ENCODE measurements at regions not wholly inside any gene's neighbourhood (a gene's known extent, or its start where the extent isn't known, plus 50 kb on each side); places are given as distances from the start of the nearest gene placed in this dataset.

DNA sequence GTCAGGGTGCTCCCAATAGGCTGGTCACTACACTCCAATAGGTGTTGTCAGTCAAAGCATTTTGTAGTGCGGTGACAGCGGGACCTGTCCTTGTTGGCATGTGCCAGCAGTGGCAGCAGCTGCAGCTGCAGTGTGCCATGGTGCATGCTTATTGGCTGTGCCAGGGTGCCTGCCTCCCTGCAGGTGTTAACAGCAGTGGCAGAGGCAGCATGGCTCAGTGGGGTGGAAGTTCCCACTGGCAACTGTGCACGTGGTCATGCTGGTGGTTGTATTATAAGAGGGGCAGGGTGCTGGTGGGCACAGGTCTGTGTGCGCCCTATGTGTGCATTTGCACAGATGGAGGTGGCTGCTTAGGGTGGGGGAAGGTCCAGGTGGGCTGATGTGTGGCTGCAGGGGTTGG is 133.7 kb upstream of the EDIL3 start:
- ATAC-seq (no peak), DNase-seq (no peak)
- intact Hi-C loops (cut with DNase I), result no loop called here
- Histone ChIP-seq H3K27me3 (no peaks in the 10 kb centered on the region), H3K4me1 (no peaks in the 10 kb centered on the region), H3K4me3 (no peak overlapping the region), H3K27ac (no peak overlapping the region), H3K9me3 (peaks cover 0 to 9% (median 0%) of the 10 kb centered on the region in 11 donors), H3K36me3 (no peaks in the 10 kb centered on the region)
- TF ChIP-seq, protein P1, sequence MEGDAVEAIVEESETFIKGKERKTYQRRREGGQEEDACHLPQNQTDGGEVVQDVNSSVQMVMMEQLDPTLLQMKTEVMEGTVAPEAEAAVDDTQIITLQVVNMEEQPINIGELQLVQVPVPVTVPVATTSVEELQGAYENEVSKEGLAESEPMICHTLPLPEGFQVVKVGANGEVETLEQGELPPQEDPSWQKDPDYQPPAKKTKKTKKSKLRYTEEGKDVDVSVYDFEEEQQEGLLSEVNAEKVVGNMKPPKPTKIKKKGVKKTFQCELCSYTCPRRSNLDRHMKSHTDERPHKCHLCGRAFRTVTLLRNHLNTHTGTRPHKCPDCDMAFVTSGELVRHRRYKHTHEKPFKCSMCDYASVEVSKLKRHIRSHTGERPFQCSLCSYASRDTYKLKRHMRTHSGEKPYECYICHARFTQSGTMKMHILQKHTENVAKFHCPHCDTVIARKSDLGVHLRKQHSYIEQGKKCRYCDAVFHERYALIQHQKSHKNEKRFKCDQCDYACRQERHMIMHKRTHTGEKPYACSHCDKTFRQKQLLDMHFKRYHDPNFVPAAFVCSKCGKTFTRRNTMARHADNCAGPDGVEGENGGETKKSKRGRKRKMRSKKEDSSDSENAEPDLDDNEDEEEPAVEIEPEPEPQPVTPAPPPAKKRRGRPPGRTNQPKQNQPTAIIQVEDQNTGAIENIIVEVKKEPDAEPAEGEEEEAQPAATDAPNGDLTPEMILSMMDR (IDR thresholded peaks at IDR 0.05), result no peak
- WGBS, 2 donors, result 90 to 96% methylated on average over 4 of the region's 4 CpGs

GRCh38 chr5:84506625-84507024 is 121.9 kb upstream of the EDIL3 start:
- Histone ChIP-seq H3K4me1 (no peaks in the 10 kb centered on the region), H3K27ac (no peak overlapping the region), H3K9me3 (no peaks in the 10 kb centered on the region), H3K36me3 (no peaks in the 10 kb centered on the region), H3K4me3 (no peak overlapping the region), H3K27me3 (no peaks in the 10 kb centered on the region)
- DNase-seq, result no peak
- intact Hi-C loops (cut with DNase I), result no loop called here
- TF ChIP-seq, protein P1 (IDR thresholded peaks at IDR 0.05), result no peak
- ATAC-seq, result no peak

DNA sequence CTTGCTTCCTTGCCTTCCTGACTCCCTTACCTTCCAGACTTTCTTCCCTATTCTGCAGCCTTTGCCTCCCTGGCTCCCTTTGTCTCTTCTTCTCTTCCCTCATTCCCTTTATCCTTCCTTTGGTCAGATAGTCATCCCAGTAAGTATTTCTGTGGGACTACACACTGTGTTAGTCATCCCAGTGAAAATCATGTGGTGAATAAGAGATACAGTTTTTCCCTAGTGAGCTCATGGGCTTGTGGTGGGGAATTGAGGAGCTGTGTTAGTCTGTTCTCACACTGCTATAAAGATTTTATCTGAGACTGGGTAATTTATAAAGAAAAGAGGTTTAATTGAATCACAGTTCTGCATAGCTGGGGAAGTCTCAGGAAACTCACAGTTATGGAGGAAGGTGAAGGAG is 109.8 kb upstream of the EDIL3 start:
- intact Hi-C loops (cut with DNase I), result no loop called here
- H3K9me3 ChIP-seq, result peaks cover 0 to 2% (median 0%) of the 10 kb centered on the region in 11 donors
- TF ChIP-seq, protein P1 (IDR thresholded peaks at IDR 0.05), result no peak
- no peaks in the 10 kb centered on the region for H3K4me1 ChIP-seq
- DNase-seq (no peak), ATAC-seq (no peak)
- H3K27me3 ChIP-seq, result no peaks in the 10 kb centered on the region
- no peak overlapping the region for H3K4me3 ChIP-seq
- no peaks in the 10 kb centered on the region for H3K36me3 ChIP-seq
- H3K27ac ChIP-seq, result peak overlapping the region in 1 of 10 donors; percentile 6

- TF ChIP-seq, protein P1 (IDR thresholded peaks at IDR 0.05), result no peak
- peak overlapping the region in 4 of 10 donors; percentile 14 to 48 (median 32) for H3K27ac ChIP-seq
- intact Hi-C loops (cut with DNase I), result no loop called here
These were observed 103.3 kb upstream of the EDIL3 start for GRCh38 chr5:84487963-84488362.

More at GRCh38 chr5:84487963-84488362, 103.3 kb upstream of the EDIL3 start:
- DNase-seq (peak in 1 of 2 donors; percentile 54), ATAC-seq (peak in 7 of 8 donors; percentile 55 to 90 (median 80))
- H3K36me3 ChIP-seq, result no peaks in the 10 kb centered on the region
- peaks cover 0 to 2% (median 0%) of the 10 kb centered on the region in 11 donors for H3K9me3 ChIP-seq
- peaks cover 0 to 5% (median 0%) of the 10 kb centered on the region in 9 donors for H3K4me1 ChIP-seq
- H3K27me3 ChIP-seq, result no peaks in the 10 kb centered on the region
- no peak overlapping the region for H3K4me3 ChIP-seq
